Testis (tissue), 2 donors: ENCODE measurements at regions not wholly inside any gene's neighbourhood (a gene's known extent, or its start where the extent isn't known, plus 50 kb on each side); places are given as distances from the start of the nearest gene placed in this dataset.

ENCODE experiments used
- POLR2A ChIP-seq: fragments of 450-650 bp; IDR thresholded peaks from one replicate; pipeline ENCODE4 v1.6.1; 2017; ENCODE audit warnings: antibody characterized with exemption, mild to moderate bottlenecking, moderate library complexity
- TF ChIP-seq, protein P1 (sequence below), 3 experiments: fragments of 450-650 bp in 2 of 3; fragments of 200-600 bp in 1 of 3; sonication (generic) in 1 of 3; IDR thresholded peaks; one replicate each; pipeline ENCODE4 v1.5.1; 2016 to 2019; ENCODE audit warnings: antibody characterized with exemption in 3 of 3, mild to moderate bottlenecking in 2 of 3, moderate library complexity in 1 of 3

DNA sequence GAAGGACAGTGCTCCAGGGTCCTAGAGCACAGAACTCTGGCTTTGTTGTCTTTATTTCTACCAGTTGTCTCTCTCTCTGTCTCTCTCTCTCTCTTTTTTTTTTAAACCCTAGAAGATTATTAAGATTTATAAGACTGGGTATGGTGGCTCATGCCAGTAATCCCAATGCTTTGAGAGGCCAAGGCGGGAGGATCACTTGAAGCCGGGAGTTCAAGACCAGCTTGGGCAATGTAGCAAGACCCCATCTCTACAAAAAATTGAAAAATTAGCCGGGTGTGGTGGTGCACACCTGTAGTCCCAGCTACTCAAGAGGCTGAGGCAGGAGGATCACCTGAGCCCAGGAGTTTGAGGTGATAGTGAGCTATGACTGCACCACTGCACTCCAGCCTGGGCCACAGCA, 65.0 kb upstream of the ABL1 start:
- TF ChIP-seq, protein P1, sequence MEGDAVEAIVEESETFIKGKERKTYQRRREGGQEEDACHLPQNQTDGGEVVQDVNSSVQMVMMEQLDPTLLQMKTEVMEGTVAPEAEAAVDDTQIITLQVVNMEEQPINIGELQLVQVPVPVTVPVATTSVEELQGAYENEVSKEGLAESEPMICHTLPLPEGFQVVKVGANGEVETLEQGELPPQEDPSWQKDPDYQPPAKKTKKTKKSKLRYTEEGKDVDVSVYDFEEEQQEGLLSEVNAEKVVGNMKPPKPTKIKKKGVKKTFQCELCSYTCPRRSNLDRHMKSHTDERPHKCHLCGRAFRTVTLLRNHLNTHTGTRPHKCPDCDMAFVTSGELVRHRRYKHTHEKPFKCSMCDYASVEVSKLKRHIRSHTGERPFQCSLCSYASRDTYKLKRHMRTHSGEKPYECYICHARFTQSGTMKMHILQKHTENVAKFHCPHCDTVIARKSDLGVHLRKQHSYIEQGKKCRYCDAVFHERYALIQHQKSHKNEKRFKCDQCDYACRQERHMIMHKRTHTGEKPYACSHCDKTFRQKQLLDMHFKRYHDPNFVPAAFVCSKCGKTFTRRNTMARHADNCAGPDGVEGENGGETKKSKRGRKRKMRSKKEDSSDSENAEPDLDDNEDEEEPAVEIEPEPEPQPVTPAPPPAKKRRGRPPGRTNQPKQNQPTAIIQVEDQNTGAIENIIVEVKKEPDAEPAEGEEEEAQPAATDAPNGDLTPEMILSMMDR (IDR thresholded peaks at IDR 0.05) = no peak
- TF ChIP-seq POLR2A = no peak
